ENCODE measurements at regions not wholly inside any gene's neighbourhood (a gene's known extent, or its start where the extent isn't known, plus 50 kb on each side); places are given as distances from the start of the nearest gene placed in this dataset.

GRCh38 chr5:112574536-112574935 is 155.5 kb upstream of the EPB41L4A start:
- Mint-ChIP-seq H3K27ac (ENCODE audit: unreplicated experiment) (no peak overlapping the region), H3K36me3 (ENCODE audit: low read depth) (no peaks in the 10 kb centered on the region), H3K27me3 (ENCODE audit: low read depth) (peaks cover 14% of the 10 kb centered on the region), H3K4me1 (ENCODE audit: low read depth) (no peaks in the 10 kb centered on the region), H3K9me3 (ENCODE audit: low read depth) (no peaks in the 10 kb centered on the region), H3K4me3 (ENCODE audit: unreplicated experiment) (no peak overlapping the region)
- TF ChIP-seq CTCF (IDR thresholded peaks at IDR 0.05): no peak
- DNase-seq (ENCODE audit: low spot score): no peak

GRCh38 chr5:112576298-112576925 is 157.3 kb upstream of the EPB41L4A start:
- Mint-ChIP-seq H3K4me1 (ENCODE audit: low read depth) (no peaks in the 10 kb centered on the region), H3K27ac (ENCODE audit: unreplicated experiment) (no peak overlapping the region), H3K36me3 (ENCODE audit: low read depth) (no peaks in the 10 kb centered on the region), H3K27me3 (ENCODE audit: low read depth) (peaks cover 11% of the 10 kb centered on the region), H3K4me3 (ENCODE audit: unreplicated experiment) (no peak overlapping the region), H3K9me3 (ENCODE audit: low read depth) (no peaks in the 10 kb centered on the region)
- DNase-seq (ENCODE audit: low spot score): no peak
- TF ChIP-seq CTCF (IDR thresholded peaks at IDR 0.05): no peak

- no peak for TF ChIP-seq CTCF (IDR thresholded peaks at IDR 0.05)
- DNase-seq (ENCODE audit: low spot score): no peak
- Mint-ChIP-seq H3K4me1 (ENCODE audit: low read depth) (no peaks in the 10 kb centered on the region), H3K9me3 (ENCODE audit: low read depth) (no peaks in the 10 kb centered on the region), H3K36me3 (ENCODE audit: low read depth) (no peaks in the 10 kb centered on the region), H3K4me3 (ENCODE audit: unreplicated experiment) (no peak overlapping the region), H3K27ac (ENCODE audit: unreplicated experiment) (no peak overlapping the region), H3K27me3 (ENCODE audit: low read depth) (peaks cover 2% of the 10 kb centered on the region)
These were observed 158.0 kb upstream of the APC start for GRCh38 chr5:112579599-112580170.

GRCh38 chr5:112581811-112582320 is 155.8 kb upstream of the APC start:
- H3K27ac Mint-ChIP-seq (ENCODE audit: unreplicated experiment): no peak overlapping the region
- no peak for DNase-seq (ENCODE audit: low spot score)
- no peaks in the 10 kb centered on the region for H3K9me3 Mint-ChIP-seq (ENCODE audit: low read depth)
- H3K27me3 Mint-ChIP-seq (ENCODE audit: low read depth): peaks cover 2% of the 10 kb centered on the region
- no peak for TF ChIP-seq CTCF (IDR thresholded peaks at IDR 0.05)
- H3K4me1 Mint-ChIP-seq (ENCODE audit: low read depth): no peaks in the 10 kb centered on the region
- no peak overlapping the region for H3K4me3 Mint-ChIP-seq (ENCODE audit: unreplicated experiment)
- no peaks in the 10 kb centered on the region for H3K36me3 Mint-ChIP-seq (ENCODE audit: low read depth)

- Mint-ChIP-seq H3K27me3 (ENCODE audit: low read depth) (peaks cover 6% of the 10 kb centered on the region), H3K9me3 (ENCODE audit: low read depth) (no peaks in the 10 kb centered on the region), H3K36me3 (ENCODE audit: low read depth) (peaks cover 1% of the 10 kb centered on the region), H3K27ac (ENCODE audit: unreplicated experiment) (no peak overlapping the region), H3K4me1 (ENCODE audit: low read depth) (no peaks in the 10 kb centered on the region), H3K4me3 (ENCODE audit: unreplicated experiment) (no peak overlapping the region)
- DNase-seq (ENCODE audit: low spot score): no peak
- TF ChIP-seq CTCF (IDR thresholded peaks at IDR 0.05): no peak
These were observed 154.5 kb upstream of the APC start for GRCh38 chr5:112583166-112583565.
